ENCODE measurements at regions not wholly inside any gene's neighbourhood (a gene's known extent, or its start where the extent isn't known, plus 50 kb on each side); places are given as distances from the start of the nearest gene placed in this dataset.
"Not testable (repeated sequence)": the region's sequence is repeated elsewhere in the genome, so short reads cannot be mapped to it uniquely, and the experiment has no call there.

GRCh38 chr21:41567901-41568510, 60.0 kb upstream of the TMPRSS2 start:
- DNase-seq (ENCODE audit: low spot score), result no peak

- not testable (repeated sequence) for DNase-seq (ENCODE audit: low spot score)
Observed at GRCh38 chr21:41567237-41567636, 59.3 kb upstream of the TMPRSS2 start.

- no peak for DNase-seq (ENCODE audit: low spot score)
Observed at GRCh38 chr21:41566500-41567014, 58.6 kb upstream of the TMPRSS2 start.

- no peak for DNase-seq (ENCODE audit: low spot score)
Observed at GRCh38 chr21:41565550-41565949, 57.6 kb upstream of the TMPRSS2 start.

- peak; percentile 77 for DNase-seq (ENCODE audit: low spot score)
Observed at GRCh38 chr21:41564871-41565274, 56.9 kb upstream of the TMPRSS2 start.

GRCh38 chr21:41562101-41563000, 54.4 kb upstream of the TMPRSS2 start:
- DNase-seq (ENCODE audit: low spot score), result no peak

- DNase-seq (ENCODE audit: low spot score), result no peak
Observed at GRCh38 chr21:41561701-41562100, 53.7 kb upstream of the TMPRSS2 start.

- DNase-seq (ENCODE audit: low spot score), result no peak
Observed at GRCh38 chr21:41560661-41561158, 52.8 kb upstream of the TMPRSS2 start.

- DNase-seq (ENCODE audit: low spot score), result no peak
Observed at GRCh38 chr21:41559658-41560631, 52.0 kb upstream of the TMPRSS2 start.

GRCh38 chr21:41558842-41559241, 50.9 kb upstream of the TMPRSS2 start:
- DNase-seq (ENCODE audit: low spot score), result no peak

GRCh38 chr21:41557884-41558283, 49.9 kb upstream of the TMPRSS2 start:
- no peak for DNase-seq (ENCODE audit: low spot score)
